Vagina (tissue), 2 donors: ENCODE measurements at regions not wholly inside any gene's neighbourhood (a gene's known extent, or its start where the extent isn't known, plus 50 kb on each side); places are given as distances from the start of the nearest gene placed in this dataset.

Experiments
- POLR2A ChIP-seq, 2 donors: fragments of 450-650 bp; IDR thresholded peaks; one replicate each; pipeline ENCODE4 v1.6.1; 2017; ENCODE audit warnings: antibody characterized with exemption in 2 of 2, mild to moderate bottlenecking in 2 of 2, moderate library complexity in 2 of 2
- TF ChIP-seq, protein P1 (sequence below), 3 experiments: fragments of 450-650 bp in 2 of 3; fragments of 200-600 bp in 1 of 3; sonication (generic) in 1 of 3; IDR thresholded peaks; one replicate each; pipeline ENCODE4 v1.5.1; 2017 to 2019; ENCODE audit warnings: antibody characterized with exemption in 3 of 3, mild to moderate bottlenecking in 2 of 3, moderate library complexity in 2 of 3

DNA sequence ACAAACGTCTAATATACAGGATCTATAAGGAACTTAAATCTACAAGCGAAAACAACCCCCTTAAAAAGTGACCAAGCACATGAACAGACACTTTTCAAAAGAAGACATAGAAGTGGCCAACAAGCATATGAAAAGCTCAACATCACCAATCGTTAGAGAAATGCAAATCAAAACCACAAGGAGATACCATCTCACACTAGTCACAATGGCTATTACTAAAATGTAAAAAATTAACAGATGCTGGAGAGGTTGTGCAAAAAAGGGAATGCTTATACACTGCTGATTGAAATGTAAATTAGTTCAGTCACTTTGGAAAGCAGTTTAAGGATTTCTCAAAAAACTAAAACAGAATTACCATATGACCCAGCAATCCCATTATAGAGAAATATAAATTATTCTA lies 1148.5 kb upstream of the FAM98A start:
- no peak for TF ChIP-seq POLR2A (IDR thresholded peaks at IDR 0.05)
- TF ChIP-seq, protein P1, sequence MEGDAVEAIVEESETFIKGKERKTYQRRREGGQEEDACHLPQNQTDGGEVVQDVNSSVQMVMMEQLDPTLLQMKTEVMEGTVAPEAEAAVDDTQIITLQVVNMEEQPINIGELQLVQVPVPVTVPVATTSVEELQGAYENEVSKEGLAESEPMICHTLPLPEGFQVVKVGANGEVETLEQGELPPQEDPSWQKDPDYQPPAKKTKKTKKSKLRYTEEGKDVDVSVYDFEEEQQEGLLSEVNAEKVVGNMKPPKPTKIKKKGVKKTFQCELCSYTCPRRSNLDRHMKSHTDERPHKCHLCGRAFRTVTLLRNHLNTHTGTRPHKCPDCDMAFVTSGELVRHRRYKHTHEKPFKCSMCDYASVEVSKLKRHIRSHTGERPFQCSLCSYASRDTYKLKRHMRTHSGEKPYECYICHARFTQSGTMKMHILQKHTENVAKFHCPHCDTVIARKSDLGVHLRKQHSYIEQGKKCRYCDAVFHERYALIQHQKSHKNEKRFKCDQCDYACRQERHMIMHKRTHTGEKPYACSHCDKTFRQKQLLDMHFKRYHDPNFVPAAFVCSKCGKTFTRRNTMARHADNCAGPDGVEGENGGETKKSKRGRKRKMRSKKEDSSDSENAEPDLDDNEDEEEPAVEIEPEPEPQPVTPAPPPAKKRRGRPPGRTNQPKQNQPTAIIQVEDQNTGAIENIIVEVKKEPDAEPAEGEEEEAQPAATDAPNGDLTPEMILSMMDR (IDR thresholded peaks at IDR 0.05), result no peak
